Erythroblast (primary cell): ENCODE measurements at regions not wholly inside any gene's neighbourhood (a gene's known extent, or its start where the extent isn't known, plus 50 kb on each side); places are given as distances from the start of the nearest gene placed in this dataset.
A peak's percentile ranks its signal among the peaks of the same experiment; 100 is the strongest.
"Not testable (repeated sequence)": the region's sequence is repeated elsewhere in the genome, so short reads cannot be mapped to it uniquely, and the experiment has no call there.

ENCODE experiments used
- DNase-seq, 2 experiments: peaks; one replicate each; lab custom pipeline; 2025; lab: John Stamatoyannopoulos, UW
- GATA1 ChIP-seq: IDR thresholded peaks from 2 replicates; pipeline ENCODE4 v1.6.1; 2011; ENCODE audit warnings: low read depth, mild to moderate bottlenecking, control low read depth, low read length, moderate library complexity
- POLR2A ChIP-seq: IDR thresholded peaks from 2 replicates; pipeline ENCODE4 v1.6.1; 2011; ENCODE audit warnings: mild to moderate bottlenecking, low read length

DNA sequence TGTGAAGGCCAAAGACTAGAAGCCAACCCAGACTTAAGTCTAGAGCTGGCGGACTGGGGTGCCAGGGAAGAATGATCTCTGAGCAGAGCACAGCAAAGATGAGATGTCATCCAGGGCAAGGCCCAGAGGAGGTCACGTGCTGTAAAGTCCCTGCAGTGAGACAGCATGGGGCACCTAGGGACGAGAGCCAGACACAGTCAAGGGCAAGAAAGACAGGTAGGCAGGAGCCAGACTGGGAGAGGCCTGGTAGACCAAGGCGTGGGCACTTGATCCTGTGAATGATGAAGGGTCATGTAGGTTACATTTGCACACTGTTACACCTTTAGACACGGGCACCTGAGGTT is 379.7 kb upstream of the PROK2 start:
- DNase-seq, result peak in 1 of 2 experiments; percentile 11
- TF ChIP-seq GATA1 (no peak), POLR2A (no peak)

DNA sequence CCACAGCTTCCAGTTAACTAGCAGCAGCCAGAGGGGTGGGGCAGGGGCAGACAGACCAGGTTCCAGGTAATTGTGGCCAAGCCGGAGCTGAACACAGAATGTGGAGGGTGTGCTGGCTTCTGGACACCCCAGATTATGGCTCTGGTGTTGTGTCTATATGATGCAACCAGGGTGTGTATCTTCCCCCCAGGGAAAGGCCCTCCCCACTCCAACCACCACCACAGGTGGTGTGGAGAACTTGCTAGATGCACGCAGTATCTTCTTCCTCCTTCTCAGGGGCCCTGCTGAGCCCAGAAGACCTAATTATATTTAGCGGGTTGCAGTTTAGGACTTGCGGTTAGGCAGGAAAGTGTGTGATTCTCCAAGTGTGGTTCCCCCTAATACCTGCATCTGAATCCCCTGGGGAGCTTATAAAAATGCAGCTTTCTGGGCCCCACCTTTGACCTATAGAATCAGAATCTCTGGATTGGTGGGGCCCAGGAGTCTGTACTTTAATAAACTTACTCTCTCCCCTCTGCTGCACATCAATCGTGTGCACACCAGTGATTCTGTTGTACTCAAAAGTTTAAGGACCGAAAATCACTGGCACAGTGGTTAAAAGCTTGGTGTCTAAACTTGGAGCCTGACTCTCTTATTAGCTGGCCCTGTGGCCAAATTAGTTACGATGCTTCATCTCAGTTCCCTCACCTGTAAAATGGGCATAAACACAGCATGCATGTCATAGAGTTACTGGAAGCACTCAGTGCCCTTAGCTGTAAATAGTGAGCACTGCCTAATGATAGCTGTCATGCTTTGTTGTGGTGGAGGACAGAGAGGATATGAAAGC is 379.1 kb upstream of the PROK2 start:
- TF ChIP-seq POLR2A (peak; percentile 34), GATA1 (no peak)
- peak; percentile 78 to 80 for DNase-seq

DNA sequence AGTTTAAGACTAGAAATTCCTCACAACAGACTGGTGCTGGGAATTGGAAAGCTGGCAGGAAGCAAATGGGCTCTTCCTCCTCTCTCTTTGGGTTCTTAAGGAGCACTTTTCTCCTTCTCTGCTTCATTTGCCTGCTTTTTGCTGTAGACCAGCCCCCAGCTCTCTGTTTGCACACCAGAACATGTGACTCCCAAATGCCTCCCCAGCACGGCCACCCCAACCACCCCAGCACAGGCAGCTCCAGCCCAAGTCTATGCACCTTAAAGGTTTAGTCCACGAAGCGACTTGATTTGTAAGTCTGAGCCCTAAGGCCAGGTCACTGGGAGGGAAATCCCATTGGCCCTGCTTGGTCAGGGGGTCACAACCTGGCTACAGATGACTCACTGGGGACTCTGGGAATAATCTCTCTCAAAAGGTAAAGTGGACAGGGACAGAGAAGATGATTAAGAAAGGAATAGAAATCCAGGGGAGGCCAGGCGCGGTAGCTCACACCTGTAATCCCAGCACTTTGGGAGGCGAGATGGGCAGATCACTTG is 377.8 kb upstream of the PROK2 start:
- no peak for TF ChIP-seq GATA1
- TF ChIP-seq POLR2A, result no peak
- DNase-seq, result no peak

- no peak for DNase-seq
- no peak for TF ChIP-seq POLR2A
- no peak for TF ChIP-seq GATA1
Measured at GRCh38 chr3:72161881-72162595, 377.1 kb upstream of the PROK2 start.

GRCh38 chr3:72161285-72161684 is 376.3 kb upstream of the PROK2 start:
- not testable (repeated sequence) for DNase-seq

GRCh38 chr3:72160351-72160750 is 375.4 kb upstream of the PROK2 start:
- TF ChIP-seq GATA1, result no peak
- no peak for TF ChIP-seq POLR2A
- DNase-seq, result no peak

DNA sequence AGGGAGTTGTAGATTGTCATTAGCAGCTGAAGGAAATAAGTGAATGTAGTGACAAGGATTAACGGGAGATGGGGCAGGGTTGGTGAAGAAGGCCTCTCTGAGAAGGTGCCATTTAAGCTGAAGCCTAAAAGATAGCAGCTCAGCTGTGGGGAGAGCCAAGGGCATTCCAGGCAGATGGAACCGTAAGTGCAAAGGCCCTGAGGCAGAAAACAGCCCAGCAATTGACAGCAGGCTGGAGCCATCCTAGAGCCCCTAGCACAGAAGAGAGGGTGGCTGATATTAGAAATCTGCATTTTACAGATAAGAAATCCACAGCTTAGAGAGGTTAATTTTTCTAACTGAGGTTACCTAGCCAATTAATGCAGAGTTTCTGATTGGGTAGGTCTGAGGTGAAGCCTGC is 374.5 kb upstream of the PROK2 start:
- no peak for TF ChIP-seq GATA1
- TF ChIP-seq POLR2A, result no peak
- DNase-seq, result peak in 1 of 2 experiments; percentile 27

GRCh38 chr3:72158639-72159326 is 373.8 kb upstream of the PROK2 start:
- TF ChIP-seq GATA1 (no peak), POLR2A (no peak)
- DNase-seq, result no peak

DNA sequence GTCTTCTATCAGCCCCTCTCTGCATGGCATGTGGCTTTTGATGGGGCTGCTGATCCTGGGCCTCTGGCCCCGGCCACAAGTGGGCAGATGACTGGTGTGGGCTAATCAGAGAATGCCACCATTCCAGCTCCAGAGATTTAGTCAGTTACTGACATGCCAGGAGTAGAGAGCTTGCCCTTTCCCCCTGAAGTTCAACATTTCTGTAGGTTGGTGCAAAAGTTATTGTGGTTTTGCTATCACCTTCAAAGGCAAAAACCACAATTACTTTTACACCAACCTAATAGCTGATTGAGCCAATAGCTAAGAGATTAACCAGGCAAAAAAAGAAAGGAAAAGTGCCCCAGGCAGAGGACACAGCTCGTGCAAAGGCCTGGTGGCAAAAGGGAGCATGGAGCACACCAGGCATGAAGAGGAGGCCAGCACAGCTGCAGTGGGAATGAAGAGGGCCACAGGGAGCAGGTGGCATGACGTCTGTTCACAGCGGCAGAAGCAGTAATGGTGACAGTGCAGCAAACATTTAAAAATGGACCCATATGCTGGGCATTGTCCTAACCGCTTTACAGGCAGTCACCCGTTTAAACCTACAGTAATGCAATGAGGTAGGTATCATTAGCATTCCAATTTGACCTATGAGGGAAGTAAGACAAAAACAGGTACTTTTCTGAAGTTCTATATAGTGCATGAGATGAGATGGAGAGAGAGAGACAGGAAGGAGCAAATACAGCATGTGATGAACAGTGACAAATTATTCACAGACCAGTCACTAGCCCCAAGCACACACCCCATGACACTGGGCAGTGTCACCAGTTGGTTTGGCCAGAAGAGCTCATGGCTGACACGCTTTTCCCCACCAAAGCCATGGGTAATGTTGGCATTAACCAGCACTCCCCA is 373.0 kb upstream of the PROK2 start:
- DNase-seq, result no peak
- TF ChIP-seq POLR2A (no peak), GATA1 (no peak)

DNA sequence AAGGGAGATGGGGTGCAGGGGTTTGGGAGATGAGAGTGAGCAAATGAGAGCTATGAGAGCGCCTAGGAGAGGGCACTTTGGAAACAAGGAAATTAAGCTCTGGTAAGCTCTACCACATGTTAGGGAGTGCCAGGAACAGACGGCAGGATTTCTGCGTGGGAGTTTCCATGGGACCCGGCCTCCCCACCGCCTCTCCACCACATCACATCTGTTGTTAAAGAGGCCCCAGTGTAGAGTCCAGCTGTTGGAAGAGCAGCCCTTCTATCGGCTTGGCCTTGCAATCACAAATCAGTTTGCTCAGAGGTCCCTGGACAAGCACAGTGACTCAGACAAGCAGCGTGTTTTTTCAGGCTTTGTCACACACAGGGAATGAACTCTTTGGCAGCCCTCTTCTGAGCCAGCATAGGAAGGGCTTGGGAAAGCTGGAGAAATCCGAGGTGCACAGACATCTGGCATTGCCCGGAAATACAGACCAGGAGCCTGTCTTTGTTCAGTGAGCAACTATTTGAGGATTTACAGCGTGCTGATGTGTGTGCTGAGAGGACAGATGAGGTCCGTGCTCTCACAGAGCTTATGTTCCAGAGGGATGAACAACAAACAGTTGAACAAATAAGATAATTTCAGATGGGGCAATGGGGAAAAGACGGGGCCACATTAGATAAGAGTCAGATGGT is 370.6 kb upstream of the PROK2 start:
- TF ChIP-seq POLR2A (no peak), GATA1 (no peak)
- DNase-seq, result no peak

GRCh38 chr3:72154391-72155335 is 369.7 kb upstream of the PROK2 start:
- no peak for TF ChIP-seq POLR2A
- TF ChIP-seq GATA1, result no peak
- DNase-seq, result no peak
